ENCODE measurements at regions not wholly inside any gene's neighbourhood (a gene's known extent, or its start where the extent isn't known, plus 50 kb on each side); places are given as distances from the start of the nearest gene placed in this dataset.

DNA sequence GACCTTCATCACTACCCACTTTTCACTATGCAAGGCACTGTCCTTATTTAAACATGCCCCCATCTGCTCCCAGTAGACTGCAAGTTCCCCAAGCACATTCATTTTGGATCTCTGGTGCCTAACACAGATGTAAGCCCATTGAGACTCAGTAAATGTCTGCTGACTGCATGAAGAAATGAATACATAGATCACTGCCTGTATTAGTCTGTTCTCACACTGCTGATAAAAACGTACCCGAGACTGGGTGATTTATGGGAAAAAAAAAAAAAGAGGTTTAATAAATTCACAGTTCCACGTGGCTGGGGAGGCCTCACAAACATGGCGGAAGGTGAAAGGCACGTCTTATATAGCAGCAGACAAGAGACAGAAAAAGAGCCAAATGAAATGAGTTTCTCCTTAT lies 204.9 kb downstream of the ATG4C start:
- DNase-seq: no peak

GRCh38 chr1:62989497-62989896 lies 205.6 kb downstream of the ATG4C start:
- DNase-seq: no peak

- DNase-seq: no peak
These were observed 207.2 kb downstream of the ATG4C start for GRCh38 chr1:62991152-62991551.

GRCh38 chr1:62993844-62994243 lies 209.9 kb downstream of the ATG4C start:
- no peak for DNase-seq

GRCh38 chr1:62995173-62995572 lies 211.2 kb downstream of the ATG4C start:
- no peak for DNase-seq

DNA sequence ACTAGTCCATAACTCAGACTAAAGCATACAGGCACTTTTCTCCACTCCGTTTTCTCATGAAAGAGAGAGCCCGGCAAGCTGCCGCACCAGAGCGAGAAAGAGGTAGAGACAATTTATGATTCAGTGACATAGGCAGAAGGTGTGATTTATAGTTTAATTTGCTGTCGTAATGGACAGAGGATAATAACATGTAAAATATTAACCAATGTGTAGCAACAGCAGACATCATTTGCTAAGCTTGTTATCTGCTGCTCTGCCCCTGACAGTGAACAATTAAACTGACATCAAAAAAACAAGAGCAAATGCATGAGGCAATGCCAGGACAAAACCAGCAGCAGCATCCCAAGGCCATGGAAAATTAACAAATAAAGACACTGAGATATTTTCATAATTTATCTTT lies 214.0 kb downstream of the ATG4C start:
- DNase-seq: no peak

DNA sequence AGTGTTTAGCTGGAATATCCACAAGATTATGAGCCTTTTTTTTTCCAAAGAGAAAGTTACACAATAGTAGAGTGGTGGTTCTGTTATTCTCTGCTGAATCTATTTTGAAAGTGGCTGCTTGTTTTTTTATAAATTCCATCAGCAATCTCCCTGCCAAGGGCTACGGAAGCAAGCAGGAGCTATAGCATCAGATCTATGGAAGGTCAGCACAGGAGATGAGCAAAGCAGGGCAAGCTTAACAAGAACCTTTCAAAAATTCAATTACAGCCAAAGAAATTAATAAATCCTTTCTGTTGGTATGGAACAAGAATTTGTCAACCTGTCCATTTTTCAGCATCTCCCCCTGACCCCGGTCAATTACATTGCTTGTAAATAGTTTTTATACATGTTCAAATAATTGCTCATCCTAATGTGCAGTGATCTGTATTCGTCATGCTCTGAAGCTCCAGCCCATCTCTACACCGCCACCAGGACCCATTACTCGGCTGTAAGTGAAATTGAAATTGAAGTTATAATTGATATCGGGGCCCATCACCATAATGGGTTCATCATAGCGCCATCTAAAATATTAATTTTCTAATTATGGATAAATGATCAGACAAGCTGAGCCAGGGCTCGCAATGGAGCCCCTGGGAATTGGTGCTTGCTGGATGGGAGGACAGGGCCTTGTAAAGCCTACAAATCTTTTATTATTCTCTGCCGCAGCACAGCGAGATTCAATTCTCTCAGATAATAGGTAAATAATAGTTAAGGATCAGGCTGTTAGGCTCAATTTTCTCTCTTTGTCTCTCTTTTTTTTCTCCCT lies 215.1 kb downstream of the ATG4C start:
- no peak for DNase-seq

GRCh38 chr1:63000508-63000907 lies 216.6 kb downstream of the ATG4C start:
- DNase-seq: no peak

- no peak for DNase-seq
These were observed 220.9 kb downstream of the ATG4C start for GRCh38 chr1:63004868-63005267.

GRCh38 chr1:63005812-63006211 lies 221.9 kb downstream of the ATG4C start:
- no peak for DNase-seq

GRCh38 chr1:63009421-63009820 lies 225.5 kb downstream of the ATG4C start:
- no peak for DNase-seq

DNA sequence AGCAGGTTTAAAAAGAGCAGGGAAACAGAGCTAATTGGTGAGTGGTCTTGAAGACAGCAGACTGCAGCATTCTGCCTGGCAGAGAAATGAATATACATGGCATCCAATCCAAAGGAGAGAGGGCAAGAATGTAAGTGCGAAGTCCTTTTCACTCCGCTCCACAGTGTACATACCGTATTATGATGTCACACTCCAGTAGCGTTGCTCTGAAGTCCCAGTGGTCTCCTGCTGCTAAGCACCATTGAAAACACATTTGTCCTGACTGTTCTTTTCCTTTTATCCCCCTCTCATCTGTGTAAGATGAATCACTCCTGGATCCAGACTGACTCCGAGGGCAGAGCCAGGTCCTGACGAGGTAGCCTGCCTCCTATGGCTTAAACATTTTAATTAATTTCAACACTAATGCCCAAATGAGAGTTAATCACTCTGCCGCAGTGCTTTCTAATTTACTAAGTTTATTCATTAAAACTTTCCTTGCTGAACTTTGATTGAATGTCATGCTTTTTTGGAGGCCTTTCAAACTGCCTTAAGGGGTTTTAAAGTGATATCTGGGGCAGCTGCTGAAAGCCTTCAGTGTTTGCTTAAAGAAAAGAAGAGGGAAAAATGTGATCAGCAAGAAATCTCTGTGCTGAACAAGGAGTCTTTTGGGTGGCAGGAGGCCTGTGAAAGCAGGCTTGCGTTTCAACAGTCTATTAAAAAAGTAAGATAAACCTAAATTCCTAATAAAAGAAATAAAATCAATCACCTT lies 227.2 kb downstream of the ATG4C start:
- DNase-seq: no peak

DNA sequence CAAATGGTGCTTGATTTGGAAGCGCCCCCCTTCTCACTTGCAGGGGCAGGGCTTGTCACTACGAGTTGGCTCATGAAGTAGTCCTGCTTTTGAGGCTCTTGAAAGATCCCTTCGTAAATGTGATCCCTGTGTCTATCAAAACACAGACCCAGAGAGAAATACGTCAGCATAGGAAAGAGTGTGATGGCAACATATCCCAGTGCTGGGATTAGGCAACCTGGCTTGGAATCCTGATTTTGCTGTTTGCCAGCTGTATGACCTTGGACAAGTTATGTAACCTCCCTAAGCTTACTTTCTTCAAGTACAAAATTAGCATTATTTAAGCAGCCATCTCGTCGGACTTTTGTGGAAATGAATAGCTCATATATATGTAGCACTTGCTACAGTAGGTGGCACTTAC lies 228.4 kb downstream of the ATG4C start:
- DNase-seq: no peak

GRCh38 chr1:63014267-63014666 lies 230.3 kb downstream of the ATG4C start:
- no peak for DNase-seq

DNA sequence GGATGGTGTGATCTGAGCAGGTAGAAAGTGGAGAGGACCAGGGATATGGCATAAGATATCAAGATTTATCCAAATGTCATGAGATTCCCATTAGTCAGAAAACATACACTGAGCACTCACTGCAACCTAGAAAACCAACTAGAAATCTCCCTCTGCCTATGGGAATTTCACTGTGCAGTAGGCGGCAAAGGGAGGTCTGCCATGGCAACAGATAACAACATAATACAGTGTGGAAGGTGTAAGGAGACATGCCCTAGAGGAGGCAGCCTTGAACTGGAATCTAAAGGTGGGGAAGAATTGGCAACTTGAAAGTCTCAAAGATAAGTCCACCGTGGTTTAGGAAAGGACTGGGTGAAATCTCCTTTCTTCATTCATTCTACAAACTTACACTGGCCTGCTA lies 238.4 kb downstream of the ATG4C start:
- no peak for DNase-seq

- DNase-seq: no peak
These were observed 239.2 kb downstream of the ATG4C start for GRCh38 chr1:63023171-63023570.

GRCh38 chr1:63023637-63024036 lies 239.7 kb downstream of the ATG4C start:
- no peak for DNase-seq

DNA sequence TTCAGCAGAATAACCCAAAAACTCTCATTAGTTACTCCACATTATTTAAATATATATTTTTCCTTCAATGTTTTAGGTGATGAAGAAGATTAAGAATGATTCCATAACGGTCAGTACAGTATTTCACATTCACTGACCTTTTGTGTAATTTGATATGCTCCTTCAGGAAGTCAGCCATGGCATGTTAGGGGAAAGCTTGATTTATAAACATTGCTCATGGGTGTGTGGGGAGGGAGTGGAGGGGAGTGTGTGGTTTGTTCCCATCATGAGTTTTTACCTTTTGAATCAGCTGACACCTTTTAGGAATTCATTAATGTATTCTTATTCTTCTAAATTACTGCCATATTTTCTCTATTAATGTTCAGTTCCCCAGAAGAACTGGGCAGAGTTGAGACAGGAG lies 240.2 kb downstream of the ATG4C start:
- DNase-seq: no peak

- no peak for DNase-seq
These were observed 243.2 kb downstream of the ATG4C start for GRCh38 chr1:63027176-63027575.

- no peak for DNase-seq
These were observed 248.2 kb downstream of the ATG4C start for GRCh38 chr1:63032171-63032570.

DNA sequence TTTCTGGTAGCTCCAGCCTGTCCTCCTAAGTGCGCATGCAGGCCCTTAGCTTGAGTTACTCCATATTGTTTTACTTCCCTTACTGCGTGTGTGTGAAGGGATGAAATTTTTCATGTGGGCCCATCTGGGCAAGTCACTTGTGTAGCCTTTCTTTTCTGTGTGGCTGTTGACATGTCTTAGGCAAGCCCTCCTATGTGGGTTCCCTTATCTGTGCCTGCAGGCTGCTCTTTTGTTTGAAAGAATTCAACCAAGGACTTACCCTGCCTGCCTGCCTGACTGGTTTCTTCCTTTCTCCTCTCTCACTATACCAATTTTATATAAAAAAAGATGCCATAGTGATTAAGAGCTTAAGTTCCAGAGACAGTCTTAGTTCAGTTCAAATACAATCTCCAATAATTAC lies 249.3 kb downstream of the ATG4C start:
- no peak for DNase-seq

DNA sequence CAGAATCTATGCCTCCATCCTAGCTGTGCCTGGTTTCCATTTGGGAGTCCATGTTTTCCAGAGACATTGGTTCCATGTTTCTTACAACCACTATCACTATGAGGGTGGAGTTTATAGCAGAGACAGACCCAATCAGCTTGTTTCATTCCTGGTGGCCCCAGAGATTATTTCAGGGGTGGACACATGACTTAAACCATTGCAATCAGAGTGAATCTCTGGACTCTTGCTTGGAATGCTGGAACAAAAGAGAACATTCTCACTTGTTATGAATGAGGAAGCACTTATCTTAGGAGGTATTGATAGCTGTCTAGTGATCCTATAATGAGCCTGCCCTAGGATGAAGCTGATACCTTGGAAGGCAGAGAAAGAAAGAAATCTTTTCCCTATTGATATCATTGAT lies 250.3 kb downstream of the ATG4C start:
- no peak for DNase-seq

DNA sequence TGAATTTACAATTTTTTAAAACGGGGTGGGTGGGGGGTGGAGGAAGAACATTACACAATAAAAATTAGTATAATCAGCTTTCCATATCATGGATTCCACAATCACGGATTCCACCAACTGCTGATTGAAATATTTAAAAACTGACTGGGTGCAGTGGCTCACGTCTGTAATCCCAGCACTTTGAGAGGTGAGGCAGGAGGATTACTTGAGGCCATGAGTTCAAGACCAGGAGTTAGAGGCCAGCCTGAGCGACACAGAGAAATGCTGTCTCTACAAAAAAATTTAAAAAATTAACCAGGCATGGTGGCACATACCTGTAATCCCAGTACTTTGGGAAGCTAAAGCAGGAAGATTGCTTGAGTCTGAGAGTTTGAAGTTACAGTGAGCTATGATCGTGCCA lies 254.7 kb downstream of the ATG4C start:
- no peak for DNase-seq

GRCh38 chr1:63041660-63042059 lies 257.7 kb downstream of the ATG4C start:
- DNase-seq: no peak

GRCh38 chr1:63042278-63042677 lies 258.3 kb downstream of the ATG4C start:
- peak; percentile 81 for DNase-seq
